OCI-LY7 (cell line): ENCODE measurements at regions not wholly inside any gene's neighbourhood (a gene's known extent, or its start where the extent isn't known, plus 50 kb on each side); places are given as distances from the start of the nearest gene placed in this dataset.
"Not testable (repeated sequence)": the region's sequence is repeated elsewhere in the genome, so short reads cannot be mapped to it uniquely, and the experiment has no call there.

Source experiments
- BruUV-seq: library from RNA; stranded (reverse); fragments of 400-500 nt; replicated peaks from 2 replicates; lab custom pipeline; 2021; lab: Mats Ljungman, UMichigan
- CTCF ChIA-PET: fragments of 300-600 bp; sonication (Branson Sonifier 250); formaldehyde crosslinking; loops from one replicate; lab custom pipeline; 2022; ENCODE audit warnings: antibody characterized with exemption; ENCODE audit not compliant: unreplicated experiment; lab: Charles Lee
- POLR2A ChIA-PET: fragments of 300-600 bp; sonication (Branson Sonifier 250); formaldehyde crosslinking; loops from one replicate; lab custom pipeline; 2022; ENCODE audit warnings: antibody characterized with exemption; lab: Charles Lee
- DNase-seq: peaks from one replicate; pipeline ENCODE4 v3.0.0-alpha.2; 2015; ENCODE audit warnings: low spot score
- H2AFZ ChIP-seq: fragments of 200-600 bp; sonication (generic), shearing (Covaris generic); 2 replicates; pipeline ENCODE4 v1.6.1; 2014; ENCODE audit warnings: mild to moderate bottlenecking, antibody characterized with exemption, low read length, moderate library complexity
- H3K27ac ChIP-seq: fragments of 200-600 bp; sonication (generic); 2 replicates; pipeline ENCODE4 v1.5.1; 2014; ENCODE audit warnings: mixed run types, low read depth, mild to moderate bottlenecking, moderate library complexity, low read length, inconsistent platforms; ENCODE audit not compliant: poor library complexity, severe bottlenecking
- H3K36me3 ChIP-seq: fragments of 200-600 bp; sonication (generic); 2 replicates; pipeline ENCODE4 v1.6.1; 2014; ENCODE audit warnings: mild to moderate bottlenecking, antibody characterized with exemption, low read length, moderate library complexity, mixed read lengths; ENCODE audit not compliant: insufficient read depth
- H3K4me1 ChIP-seq: fragments of 200-600 bp; sonication (generic); 2 replicates; pipeline ENCODE4 v1.5.1; 2014; ENCODE audit warnings: mild to moderate bottlenecking, low read length; ENCODE audit not compliant: insufficient read depth, poor library complexity, severe bottlenecking
- H3K4me2 ChIP-seq: fragments of 200-600 bp; sonication (generic); 2 replicates; pipeline ENCODE4 v1.6.1; 2014; ENCODE audit warnings: mild to moderate bottlenecking, low read length
- H3K4me3 ChIP-seq: fragments of 200-600 bp; sonication (generic); 2 replicates; pipeline ENCODE4 v1.5.1; 2014; ENCODE audit warnings: mild to moderate bottlenecking, low read depth, low read length; ENCODE audit not compliant: poor library complexity, severe bottlenecking
- H3K79me2 ChIP-seq: fragments of 200-600 bp; sonication (generic); 2 replicates; pipeline ENCODE4 v1.6.1; 2016; ENCODE audit warnings: low read depth, mild to moderate bottlenecking, low read length, moderate library complexity, mixed read lengths; ENCODE audit not compliant: insufficient read depth
- H3K9me2 ChIP-seq: fragments of 200-600 bp; sonication (generic); 2 replicates; pipeline ENCODE4 v1.6.1; 2016; ENCODE audit warnings: mild to moderate bottlenecking, low read length, mixed read lengths; ENCODE audit not compliant: insufficient read depth
- H3K9me3 ChIP-seq: fragments of 200-600 bp; sonication (generic); 2 replicates; pipeline ENCODE4 v1.6.1; 2014; ENCODE audit warnings: mild to moderate bottlenecking, mixed run types, low read length, mixed read lengths
- H4K20me1 ChIP-seq: fragments of 200-600 bp; sonication (generic); 2 replicates; pipeline ENCODE4 v1.6.1; 2014; ENCODE audit warnings: mild to moderate bottlenecking, antibody characterized with exemption, low read length, moderate library complexity, mixed read lengths; ENCODE audit not compliant: insufficient read depth
- EZH2phosphoT487 ChIP-seq: fragments of 200-600 bp; sonication (generic); IDR thresholded peaks from 2 replicates; pipeline ENCODE4 v1.6.1; 2018; ENCODE audit warnings: low read depth, borderline replicate concordance, mild to moderate bottlenecking, mixed run types, antibody characterized with exemption, low read length, moderate library complexity, mixed read lengths
- intact Hi-C: fragments of 100-400 bp; cut with micrococcal nuclease; formaldehyde crosslinking; loops from one replicate; pipeline ENCODE4 v1.10.0; 2022; ENCODE audit not compliant: unreplicated experiment
- TF ChIP-seq, protein P1 (sequence below): fragments of 200-600 bp; sonication (generic); conservative IDR thresholded peaks from 2 replicates; pipeline ENCODE4 v1.5.1; 2014; ENCODE audit warnings: mild to moderate bottlenecking, antibody characterized with exemption, low read length, moderate library complexity, mixed read lengths

DNA sequence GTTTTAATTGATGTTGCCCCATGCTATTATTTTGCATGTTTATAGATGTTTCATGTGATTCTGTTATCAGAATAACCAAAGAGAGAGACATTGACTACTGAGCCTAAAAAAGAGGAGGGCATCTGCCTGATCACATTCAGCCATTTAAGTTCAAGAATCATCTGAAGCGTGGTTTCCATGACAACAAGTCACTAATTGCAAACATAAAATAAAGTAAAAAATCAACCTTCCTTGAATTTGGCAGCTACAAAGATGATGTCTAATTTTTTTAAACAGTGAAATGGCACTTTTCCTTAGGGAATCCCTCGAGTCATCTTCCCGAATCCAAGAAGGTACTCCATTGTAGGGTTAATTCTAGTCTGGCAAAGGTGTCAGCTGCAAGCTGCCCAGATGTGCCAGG, 884.2 kb downstream of the DIAPH3 start:
- no peak for DNase-seq
- BruUV-seq: no TSS peak
- no peaks in the 10 kb centered on the region for H3K36me3 ChIP-seq
- H3K27ac ChIP-seq: no peak overlapping the region
- H3K4me2 ChIP-seq: no peak overlapping the region
- no peaks in the 10 kb centered on the region for H3K4me1 ChIP-seq
- H2AFZ ChIP-seq: no peak overlapping the region
- no peaks in the 10 kb centered on the region for H4K20me1 ChIP-seq
- intact Hi-C loops: no loop called here
- ChIA-PET CTCF (no interaction called here), POLR2A (interaction anchor here (0.6 to 0.8 kb wide), 2 partner anchors 36 to 567 kb away, joined by 3 read pairs; no protein-coding TSS in a partner anchor)
- no peaks in the 10 kb centered on the region for H3K9me2 ChIP-seq
- no peaks in the 10 kb centered on the region for H3K79me2 ChIP-seq
- no peaks in the 10 kb centered on the region for H3K9me3 ChIP-seq
- no peak for TF ChIP-seq EZH2phosphoT487
- TF ChIP-seq, protein P1, sequence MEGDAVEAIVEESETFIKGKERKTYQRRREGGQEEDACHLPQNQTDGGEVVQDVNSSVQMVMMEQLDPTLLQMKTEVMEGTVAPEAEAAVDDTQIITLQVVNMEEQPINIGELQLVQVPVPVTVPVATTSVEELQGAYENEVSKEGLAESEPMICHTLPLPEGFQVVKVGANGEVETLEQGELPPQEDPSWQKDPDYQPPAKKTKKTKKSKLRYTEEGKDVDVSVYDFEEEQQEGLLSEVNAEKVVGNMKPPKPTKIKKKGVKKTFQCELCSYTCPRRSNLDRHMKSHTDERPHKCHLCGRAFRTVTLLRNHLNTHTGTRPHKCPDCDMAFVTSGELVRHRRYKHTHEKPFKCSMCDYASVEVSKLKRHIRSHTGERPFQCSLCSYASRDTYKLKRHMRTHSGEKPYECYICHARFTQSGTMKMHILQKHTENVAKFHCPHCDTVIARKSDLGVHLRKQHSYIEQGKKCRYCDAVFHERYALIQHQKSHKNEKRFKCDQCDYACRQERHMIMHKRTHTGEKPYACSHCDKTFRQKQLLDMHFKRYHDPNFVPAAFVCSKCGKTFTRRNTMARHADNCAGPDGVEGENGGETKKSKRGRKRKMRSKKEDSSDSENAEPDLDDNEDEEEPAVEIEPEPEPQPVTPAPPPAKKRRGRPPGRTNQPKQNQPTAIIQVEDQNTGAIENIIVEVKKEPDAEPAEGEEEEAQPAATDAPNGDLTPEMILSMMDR: no peak
- H3K4me3 ChIP-seq: no peak overlapping the region

DNA sequence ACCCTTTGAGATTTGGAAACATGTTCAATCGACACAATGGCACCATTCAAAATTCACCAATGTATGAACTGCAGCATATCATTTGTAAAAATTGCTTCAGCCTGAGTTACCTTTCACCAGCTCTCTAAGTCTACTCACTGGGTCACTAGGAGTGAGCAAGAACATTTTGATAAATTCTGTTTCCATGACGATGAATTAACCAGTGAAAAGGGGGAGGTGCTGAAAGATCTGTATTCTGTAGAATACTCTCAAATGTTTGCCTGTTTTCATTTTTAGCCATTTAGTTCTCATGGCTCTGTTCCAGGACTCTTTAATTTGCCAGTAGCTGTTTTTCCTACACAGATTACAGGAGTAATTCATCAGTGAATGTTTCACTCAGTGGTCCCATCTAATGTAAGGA, 883.4 kb downstream of the DIAPH3 start:
- no peak overlapping the region for H2AFZ ChIP-seq
- no peaks in the 10 kb centered on the region for H3K36me3 ChIP-seq
- H3K27ac ChIP-seq: no peak overlapping the region
- H4K20me1 ChIP-seq: no peaks in the 10 kb centered on the region
- H3K4me2 ChIP-seq: no peak overlapping the region
- H3K4me1 ChIP-seq: no peaks in the 10 kb centered on the region
- H3K9me2 ChIP-seq: no peaks in the 10 kb centered on the region
- intact Hi-C loops: no loop called here
- no peak for DNase-seq
- H3K79me2 ChIP-seq: no peaks in the 10 kb centered on the region
- CTCF ChIA-PET: no interaction called here
- TF ChIP-seq, protein P1: no peak
- no peak for TF ChIP-seq EZH2phosphoT487
- no TSS peak for BruUV-seq
- H3K9me3 ChIP-seq: no peaks in the 10 kb centered on the region
- POLR2A ChIA-PET: interaction anchor here (0.8 kb wide), 1 partner anchor 36 kb away, joined by 3 read pairs; no protein-coding TSS in a partner anchor
- H3K4me3 ChIP-seq: no peak overlapping the region

DNA sequence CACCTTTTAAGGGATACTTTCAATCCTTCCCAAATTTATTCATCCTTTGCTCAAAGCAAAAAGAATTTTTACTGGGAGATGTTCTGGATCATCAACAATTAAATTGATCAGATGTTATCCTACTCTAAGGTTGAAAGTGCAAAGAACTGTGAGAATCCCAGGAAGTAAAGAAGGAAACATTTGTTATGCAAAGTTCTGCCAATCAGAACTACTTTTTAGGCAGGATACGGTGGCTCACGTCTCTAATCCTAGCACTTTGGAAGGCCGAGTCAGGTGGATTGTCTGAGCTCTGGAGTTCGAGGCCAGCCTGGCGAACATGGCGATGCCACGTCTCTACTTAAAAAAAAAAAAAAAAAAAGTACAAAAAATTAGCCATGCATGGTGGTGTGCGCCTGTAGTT, 882.3 kb downstream of the DIAPH3 start:
- Histone ChIP-seq H3K4me3 (no peak overlapping the region), H3K36me3 (no peaks in the 10 kb centered on the region), H3K4me2 (no peak overlapping the region), H3K4me1 (no peaks in the 10 kb centered on the region), H3K27ac (no peak overlapping the region), H3K79me2 (no peaks in the 10 kb centered on the region), H3K9me3 (no peaks in the 10 kb centered on the region), H2AFZ (no peak overlapping the region), H3K9me2 (no peaks in the 10 kb centered on the region), H4K20me1 (no peaks in the 10 kb centered on the region)
- no peak for TF ChIP-seq EZH2phosphoT487
- TF ChIP-seq, protein P1: no peak
- POLR2A ChIA-PET: interaction anchor here (0.7 to 1.1 kb wide), 2 partner anchors 10 to 73 kb away, joined by 3 to 4 read pairs; no protein-coding TSS in a partner anchor
- DNase-seq: no peak
- CTCF ChIA-PET: no interaction called here
- intact Hi-C loops: no loop called here
- no TSS peak for BruUV-seq

- BruUV-seq, H3K4me1 ChIP-seq, H3K79me2 ChIP-seq, H3K4me3 ChIP-seq, intact Hi-C loops, POLR2A ChIA-PET, DNase-seq, H3K27ac ChIP-seq, CTCF ChIA-PET, H3K9me2 ChIP-seq, H4K20me1 ChIP-seq, H3K36me3 ChIP-seq, H3K4me2 ChIP-seq, H3K9me3 ChIP-seq, H2AFZ ChIP-seq: not testable (repeated sequence)
Measured at GRCh38 chr13:59292240-59292639, 871.5 kb downstream of the DIAPH3 start.
